Fibroblast of villous mesenchyme (primary cell): ENCODE measurements at regions not wholly inside any gene's neighbourhood (a gene's known extent, or its start where the extent isn't known, plus 50 kb on each side); places are given as distances from the start of the nearest gene placed in this dataset.

Experiments used
- DNase-seq: peaks from one replicate; pipeline ENCODE4 v3.0.0-alpha.2; 2010; ENCODE audit warnings: low read depth
- H3K4me3 ChIP-seq: 2 replicates; pipeline ENCODE4 v1.5.1; 2011; ENCODE audit warnings: low read depth, mild to moderate bottlenecking, low read length
- TF ChIP-seq, protein P1 (sequence below): IDR thresholded peaks from 2 replicates; pipeline ENCODE4 v1.5.1; 2012; ENCODE audit warnings: low read depth, mild to moderate bottlenecking, low read length; ENCODE audit not compliant: insufficient read depth

DNA sequence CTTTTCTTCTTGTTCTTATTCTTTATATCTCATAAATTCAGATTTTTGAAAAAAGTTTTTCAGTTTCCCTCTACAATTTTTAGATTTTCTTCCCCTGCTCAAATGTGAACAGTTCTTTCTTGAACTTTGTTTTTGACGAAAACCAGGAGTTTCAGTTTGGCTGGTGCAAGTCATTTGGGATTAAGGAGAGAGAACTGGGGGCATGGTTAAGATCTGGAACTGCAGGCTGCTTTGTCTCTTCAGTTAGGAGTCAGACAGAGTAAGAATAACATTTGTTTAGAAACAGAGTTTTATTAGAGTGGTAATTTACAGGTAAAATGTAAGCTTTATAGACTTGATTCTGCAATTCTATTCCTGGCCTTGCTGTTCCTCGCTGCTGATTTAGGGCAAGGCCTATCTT is 310.5 kb upstream of the C2CD4B start:
- TF ChIP-seq, protein P1, sequence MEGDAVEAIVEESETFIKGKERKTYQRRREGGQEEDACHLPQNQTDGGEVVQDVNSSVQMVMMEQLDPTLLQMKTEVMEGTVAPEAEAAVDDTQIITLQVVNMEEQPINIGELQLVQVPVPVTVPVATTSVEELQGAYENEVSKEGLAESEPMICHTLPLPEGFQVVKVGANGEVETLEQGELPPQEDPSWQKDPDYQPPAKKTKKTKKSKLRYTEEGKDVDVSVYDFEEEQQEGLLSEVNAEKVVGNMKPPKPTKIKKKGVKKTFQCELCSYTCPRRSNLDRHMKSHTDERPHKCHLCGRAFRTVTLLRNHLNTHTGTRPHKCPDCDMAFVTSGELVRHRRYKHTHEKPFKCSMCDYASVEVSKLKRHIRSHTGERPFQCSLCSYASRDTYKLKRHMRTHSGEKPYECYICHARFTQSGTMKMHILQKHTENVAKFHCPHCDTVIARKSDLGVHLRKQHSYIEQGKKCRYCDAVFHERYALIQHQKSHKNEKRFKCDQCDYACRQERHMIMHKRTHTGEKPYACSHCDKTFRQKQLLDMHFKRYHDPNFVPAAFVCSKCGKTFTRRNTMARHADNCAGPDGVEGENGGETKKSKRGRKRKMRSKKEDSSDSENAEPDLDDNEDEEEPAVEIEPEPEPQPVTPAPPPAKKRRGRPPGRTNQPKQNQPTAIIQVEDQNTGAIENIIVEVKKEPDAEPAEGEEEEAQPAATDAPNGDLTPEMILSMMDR, result no peak
- no peak overlapping the region for H3K4me3 ChIP-seq
- DNase-seq, result no peak

DNA sequence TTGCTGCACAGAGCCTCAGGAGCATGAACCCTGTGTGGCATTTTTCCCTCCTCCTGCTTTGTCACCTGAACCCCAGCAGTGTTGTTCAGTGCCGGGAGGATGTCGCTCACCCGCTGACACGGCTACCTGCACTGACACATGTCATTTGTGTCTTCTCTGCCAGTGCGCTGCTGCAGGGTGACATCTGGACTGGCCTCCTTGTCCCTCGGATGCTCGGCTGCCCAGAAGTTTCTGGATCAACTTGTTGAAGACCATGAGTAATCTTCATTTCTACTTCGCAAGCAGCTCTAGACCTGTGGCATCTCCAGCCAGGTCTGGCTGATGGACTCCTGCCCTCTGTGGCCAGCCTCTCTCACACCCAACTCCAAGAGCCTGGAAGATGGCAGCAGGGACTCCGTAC is 311.1 kb upstream of the C2CD4B start:
- TF ChIP-seq, protein P1, result no peak
- no peak overlapping the region for H3K4me3 ChIP-seq
- DNase-seq, result no peak

DNA sequence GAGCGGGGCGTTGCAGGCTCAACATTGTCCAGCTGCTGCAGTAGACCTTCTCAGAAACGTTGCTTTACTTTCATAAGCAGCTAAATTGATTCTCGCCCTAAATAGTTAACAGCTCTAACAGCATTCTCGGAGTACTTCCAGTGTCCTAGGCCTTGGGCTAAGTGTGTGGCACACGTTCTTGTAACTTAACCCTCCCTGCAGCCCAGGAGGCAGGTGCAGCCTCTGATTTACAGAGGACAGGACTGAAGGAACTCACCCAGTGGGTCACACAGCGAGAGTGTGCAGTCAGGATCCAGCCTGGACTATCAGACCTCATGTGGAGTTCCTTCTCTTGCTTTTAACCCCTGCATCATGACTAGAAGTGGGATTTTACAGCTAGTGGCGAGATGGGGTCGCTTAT is 312.8 kb upstream of the C2CD4B start:
- TF ChIP-seq, protein P1, result no peak
- DNase-seq, result no peak
- H3K4me3 ChIP-seq, result no peak overlapping the region

DNA sequence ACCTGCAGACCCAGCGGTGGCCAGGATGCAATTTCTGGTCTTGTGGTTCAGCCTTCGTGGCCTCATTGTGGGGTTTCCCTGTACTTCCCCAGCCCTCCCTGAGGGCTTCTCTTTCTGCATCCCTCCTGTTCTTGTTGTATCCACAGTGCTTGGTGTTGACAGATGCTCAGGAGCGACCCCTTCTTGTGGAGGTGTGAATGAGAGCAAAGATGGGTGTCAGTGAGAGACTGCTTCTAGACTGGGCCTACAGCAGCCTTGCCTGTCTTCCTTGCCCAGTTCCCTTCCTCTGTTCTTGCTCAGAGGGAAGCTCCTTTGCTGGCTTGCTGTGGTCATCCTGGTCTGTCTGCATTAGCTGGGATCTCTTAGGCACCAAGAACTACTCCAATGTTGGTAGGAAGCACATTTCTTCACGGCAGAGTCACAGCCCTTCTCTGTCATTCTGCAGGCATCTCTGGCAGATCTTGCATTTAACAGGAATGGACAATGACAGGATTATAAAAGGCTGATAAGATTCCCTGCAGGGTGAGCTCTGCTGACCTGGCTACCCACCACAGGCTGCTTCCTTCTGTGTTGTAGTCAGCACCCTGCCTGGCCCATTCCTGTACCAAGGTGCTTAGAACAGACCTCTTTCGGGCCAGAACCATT is 317.8 kb upstream of the C2CD4B start:
- no peak overlapping the region for H3K4me3 ChIP-seq
- TF ChIP-seq, protein P1, result peak; percentile 39
- DNase-seq, result no peak

DNA sequence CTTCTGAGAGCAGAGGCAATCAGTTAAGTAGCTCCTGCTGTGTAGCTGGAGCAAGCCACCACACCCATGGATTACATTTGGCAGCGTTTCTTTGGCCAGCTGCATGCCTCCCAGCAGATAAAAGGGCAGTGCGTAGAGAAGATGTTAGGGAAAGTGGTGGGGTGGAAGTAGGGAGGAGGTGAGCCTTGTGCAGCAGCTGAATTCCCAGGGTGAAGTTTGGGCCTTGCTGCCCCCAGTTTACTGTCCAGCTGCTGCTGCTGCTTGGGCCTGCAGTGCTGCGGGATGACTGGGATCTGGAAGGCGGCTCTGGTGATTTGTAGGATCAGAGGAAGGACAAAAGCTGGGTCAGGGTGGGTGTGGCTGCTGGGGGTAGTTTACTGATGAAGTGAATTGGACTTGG is 318.7 kb upstream of the C2CD4B start:
- DNase-seq, result peak; percentile 83
- H3K4me3 ChIP-seq, result no peak overlapping the region
- TF ChIP-seq, protein P1, result no peak

DNA sequence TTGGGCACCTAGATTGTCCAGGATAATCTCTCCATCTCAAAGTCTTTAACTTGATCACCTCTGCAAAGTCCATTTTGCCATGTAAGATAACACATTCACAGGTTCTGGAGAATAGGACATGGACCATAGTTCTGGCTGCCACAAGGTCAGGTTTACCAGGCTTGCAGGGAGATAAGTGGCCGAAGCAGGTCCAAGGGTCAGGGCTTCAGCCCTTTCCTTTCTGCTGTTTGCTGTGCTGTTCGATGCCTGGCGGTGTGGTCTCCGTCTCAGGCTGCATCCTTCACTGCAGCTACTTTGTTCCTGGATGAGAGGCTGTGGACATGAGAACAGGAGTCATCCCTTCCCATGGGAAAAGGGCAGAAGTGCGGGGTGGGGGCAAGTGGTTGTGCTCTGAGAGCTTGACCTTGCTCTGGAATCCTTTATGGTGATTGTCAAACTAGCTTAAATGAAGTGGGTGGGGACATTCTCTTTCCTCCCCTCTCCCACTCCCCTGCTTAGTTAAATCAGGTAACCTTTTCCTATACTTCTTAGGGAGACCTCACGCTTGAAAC is 320.2 kb upstream of the C2CD4B start:
- TF ChIP-seq, protein P1, result no peak
- DNase-seq, result no peak
- H3K4me3 ChIP-seq, result no peak overlapping the region

DNA sequence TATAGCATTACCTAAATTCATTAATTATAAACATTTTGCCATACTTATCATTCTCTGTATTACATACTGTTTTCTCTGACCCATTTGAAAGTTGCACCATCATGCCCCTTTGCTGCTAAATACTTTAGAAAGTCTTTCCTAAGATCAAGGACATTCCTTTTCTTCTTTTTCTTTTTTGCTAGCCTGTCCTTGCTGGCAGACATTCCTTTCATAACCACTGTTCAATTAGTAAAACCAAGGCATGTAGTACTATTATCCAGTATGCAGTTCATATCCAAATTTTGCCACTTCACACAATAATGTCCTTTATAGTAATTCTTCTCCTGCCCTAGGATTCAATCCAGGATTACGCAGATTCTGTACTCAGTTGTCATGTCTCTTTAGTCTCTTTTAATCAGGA is 321.0 kb upstream of the C2CD4B start:
- DNase-seq, result no peak
- TF ChIP-seq, protein P1, result no peak

More for the DNA sequence above, 321.0 kb upstream of the C2CD4B start:
- H3K4me3 ChIP-seq, result no peak overlapping the region
